ENCODE measurements at regions not wholly inside any gene's neighbourhood (a gene's known extent, or its start where the extent isn't known, plus 50 kb on each side); places are given as distances from the start of the nearest gene placed in this dataset.

DNA sequence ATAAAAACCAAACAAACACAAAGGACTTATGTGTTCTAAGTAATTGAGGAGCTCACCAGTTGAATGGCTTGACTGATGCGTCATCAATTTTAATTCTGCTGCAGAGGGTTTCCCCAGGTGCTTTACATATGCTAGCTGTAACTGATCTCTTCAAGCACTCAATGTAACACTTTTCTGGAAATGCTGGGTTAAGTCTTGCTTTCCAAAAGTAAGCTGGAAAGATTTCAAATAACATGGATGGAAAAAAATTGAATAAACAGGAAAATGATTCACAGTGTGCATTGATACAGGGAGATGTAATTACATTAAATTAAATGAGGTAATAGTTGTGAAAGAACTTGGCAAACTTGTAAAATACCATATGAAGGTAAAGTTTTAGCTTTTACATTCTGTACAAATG, 186.7 kb upstream of the WDFY3 start:
- ATAC-seq (no peak), FAIRE-seq (no peak), DNase-seq (ENCODE audit: low read depth in 1 of 2, low spot score in 1 of 2) (no peak)
- TF ChIP-seq, protein P1, sequence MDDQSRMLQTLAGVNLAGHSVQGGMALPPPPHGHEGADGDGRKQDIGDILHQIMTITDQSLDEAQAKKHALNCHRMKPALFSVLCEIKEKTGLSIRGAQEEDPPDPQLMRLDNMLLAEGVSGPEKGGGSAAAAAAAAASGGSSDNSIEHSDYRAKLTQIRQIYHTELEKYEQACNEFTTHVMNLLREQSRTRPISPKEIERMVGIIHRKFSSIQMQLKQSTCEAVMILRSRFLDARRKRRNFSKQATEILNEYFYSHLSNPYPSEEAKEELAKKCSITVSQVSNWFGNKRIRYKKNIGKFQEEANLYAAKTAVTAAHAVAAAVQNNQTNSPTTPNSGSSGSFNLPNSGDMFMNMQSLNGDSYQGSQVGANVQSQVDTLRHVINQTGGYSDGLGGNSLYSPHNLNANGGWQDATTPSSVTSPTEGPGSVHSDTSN (IDR thresholded peaks at IDR 0.05), result no peak
- TF ChIP-seq CBX2 (IDR thresholded peaks at IDR 0.05; ENCODE audit: borderline replicate concordance, low read depth), result no peak
- TF ChIP-seq PHF8 (IDR thresholded peaks at IDR 0.05; ENCODE audit: borderline replicate concordance, low read depth), result no peak
- TF ChIP-seq, protein P2, sequence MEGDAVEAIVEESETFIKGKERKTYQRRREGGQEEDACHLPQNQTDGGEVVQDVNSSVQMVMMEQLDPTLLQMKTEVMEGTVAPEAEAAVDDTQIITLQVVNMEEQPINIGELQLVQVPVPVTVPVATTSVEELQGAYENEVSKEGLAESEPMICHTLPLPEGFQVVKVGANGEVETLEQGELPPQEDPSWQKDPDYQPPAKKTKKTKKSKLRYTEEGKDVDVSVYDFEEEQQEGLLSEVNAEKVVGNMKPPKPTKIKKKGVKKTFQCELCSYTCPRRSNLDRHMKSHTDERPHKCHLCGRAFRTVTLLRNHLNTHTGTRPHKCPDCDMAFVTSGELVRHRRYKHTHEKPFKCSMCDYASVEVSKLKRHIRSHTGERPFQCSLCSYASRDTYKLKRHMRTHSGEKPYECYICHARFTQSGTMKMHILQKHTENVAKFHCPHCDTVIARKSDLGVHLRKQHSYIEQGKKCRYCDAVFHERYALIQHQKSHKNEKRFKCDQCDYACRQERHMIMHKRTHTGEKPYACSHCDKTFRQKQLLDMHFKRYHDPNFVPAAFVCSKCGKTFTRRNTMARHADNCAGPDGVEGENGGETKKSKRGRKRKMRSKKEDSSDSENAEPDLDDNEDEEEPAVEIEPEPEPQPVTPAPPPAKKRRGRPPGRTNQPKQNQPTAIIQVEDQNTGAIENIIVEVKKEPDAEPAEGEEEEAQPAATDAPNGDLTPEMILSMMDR (IDR thresholded peaks at IDR 0.05), result no peak
- TF ChIP-seq, protein P3, sequence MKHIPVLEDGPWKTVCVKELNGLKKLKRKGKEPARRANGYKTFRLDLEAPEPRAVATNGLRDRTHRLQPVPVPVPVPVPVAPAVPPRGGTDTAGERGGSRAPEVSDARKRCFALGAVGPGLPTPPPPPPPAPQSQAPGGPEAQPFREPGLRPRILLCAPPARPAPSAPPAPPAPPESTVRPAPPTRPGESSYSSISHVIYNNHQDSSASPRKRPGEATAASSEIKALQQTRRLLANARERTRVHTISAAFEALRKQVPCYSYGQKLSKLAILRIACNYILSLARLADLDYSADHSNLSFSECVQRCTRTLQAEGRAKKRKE (CRISPR knock-in tag; IDR thresholded peaks at IDR 0.05; ENCODE audit: low read depth), result no peak
- TF ChIP-seq ZC3H11A (IDR thresholded peaks at IDR 0.05), result no peak
- TF ChIP-seq NFE2L2 (conservative IDR thresholded peaks at IDR 0.05; ENCODE audit: low read length), result no peak
- no peak for TF ChIP-seq HOXB13 (CRISPR knock-in tag; IDR thresholded peaks at IDR 0.05; ENCODE audit: low read depth)
- TF ChIP-seq, protein P4, sequence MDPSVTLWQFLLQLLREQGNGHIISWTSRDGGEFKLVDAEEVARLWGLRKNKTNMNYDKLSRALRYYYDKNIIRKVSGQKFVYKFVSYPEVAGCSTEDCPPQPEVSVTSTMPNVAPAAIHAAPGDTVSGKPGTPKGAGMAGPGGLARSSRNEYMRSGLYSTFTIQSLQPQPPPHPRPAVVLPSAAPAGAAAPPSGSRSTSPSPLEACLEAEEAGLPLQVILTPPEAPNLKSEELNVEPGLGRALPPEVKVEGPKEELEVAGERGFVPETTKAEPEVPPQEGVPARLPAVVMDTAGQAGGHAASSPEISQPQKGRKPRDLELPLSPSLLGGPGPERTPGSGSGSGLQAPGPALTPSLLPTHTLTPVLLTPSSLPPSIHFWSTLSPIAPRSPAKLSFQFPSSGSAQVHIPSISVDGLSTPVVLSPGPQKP (IDR thresholded peaks at IDR 0.05; ENCODE audit: low read depth, low read length), result no peak
- TF ChIP-seq HEYL (CRISPR knock-in tag; IDR thresholded peaks at IDR 0.05), result no peak
- no peak for TF ChIP-seq FOXS1 (CRISPR knock-in tag; IDR thresholded peaks at IDR 0.05)
- TF ChIP-seq FOSL2 (IDR thresholded peaks at IDR 0.05), result no peak
- no peak for TF ChIP-seq FOSL2 (CRISPR knock-in tag; IDR thresholded peaks at IDR 0.05)
- TF ChIP-seq SREBF2 (IDR thresholded peaks at IDR 0.05), result no peak
- TF ChIP-seq JUNB (IDR thresholded peaks at IDR 0.05), result no peak
- no peak for TF ChIP-seq ZSCAN20 (CRISPR knock-in tag; IDR thresholded peaks at IDR 0.05)
- no peak for TF ChIP-seq MYC (IDR thresholded peaks at IDR 0.05; ENCODE audit: borderline replicate concordance, low read length)
- no peak for TF ChIP-seq MAZ (IDR thresholded peaks at IDR 0.05; ENCODE audit: borderline replicate concordance, low read depth, low read length)
- H3K4me2 ChIP-seq, result no peak overlapping the region
- no peaks in the 10 kb centered on the region for H3K9me3 ChIP-seq
- no peak overlapping the region for H3K27ac ChIP-seq
- ChIA-PET CTCF (no interaction called here), POLR2A (no interaction called here)
- H3K4me3 ChIP-seq, result no peak overlapping the region
- no peaks in the 10 kb centered on the region for H3K4me1 ChIP-seq
- WGBS (ENCODE audit: missing lambda C conversion rate), result 88% methylated on average over 1 of the region's 1 CpG

DNA sequence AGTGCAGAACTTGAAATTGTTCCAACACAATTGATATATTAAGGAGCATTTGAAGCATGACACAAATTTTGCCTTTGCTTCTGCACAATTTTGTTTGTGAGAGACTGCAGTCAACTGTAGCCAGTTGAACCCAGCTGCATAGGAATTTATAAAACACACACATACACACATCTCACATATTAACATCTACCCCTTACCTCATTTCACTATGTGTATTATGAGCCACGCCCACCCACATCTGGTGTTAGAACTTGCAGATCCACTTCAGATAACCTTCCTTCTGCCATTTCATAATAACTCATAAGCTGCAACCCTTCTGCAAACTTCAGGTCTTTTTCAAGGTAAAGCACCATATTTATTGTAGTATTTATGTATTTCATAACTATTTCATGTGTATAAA, 188.1 kb upstream of the WDFY3 start:
- H3K4me1 ChIP-seq, result no peaks in the 10 kb centered on the region
- ChIA-PET CTCF (no interaction called here), POLR2A (no interaction called here)
- TF ChIP-seq NFE2L2 (conservative IDR thresholded peaks at IDR 0.05; ENCODE audit: low read length), result no peak
- no peak for TF ChIP-seq CHD4 (IDR thresholded peaks at IDR 0.05; ENCODE audit: borderline replicate concordance)
- TF ChIP-seq RNF2 (IDR thresholded peaks at IDR 0.05; ENCODE audit: borderline replicate concordance, low read depth), result no peak
- TF ChIP-seq KDM1A (IDR thresholded peaks at IDR 0.05; ENCODE audit: low read depth), result no peak
- TF ChIP-seq RCOR1 (IDR thresholded peaks at IDR 0.05; ENCODE audit: low read depth, low read length), result no peak
- no peak for TF ChIP-seq HOXA7 (CRISPR knock-in tag; IDR thresholded peaks at IDR 0.05)
- no peak for TF ChIP-seq HOXB13 (CRISPR knock-in tag; IDR thresholded peaks at IDR 0.05; ENCODE audit: low read depth)
- no peak for TF ChIP-seq EP300 (IDR thresholded peaks at IDR 0.05)
- TF ChIP-seq CHD2 (IDR thresholded peaks at IDR 0.05; ENCODE audit: low read length, partially characterized antibody), result no peak
- TF ChIP-seq SREBF2 (IDR thresholded peaks at IDR 0.05), result no peak
- FAIRE-seq, result no peak
- no peak for DNase-seq (ENCODE audit: low read depth in 1 of 2, low spot score in 1 of 2)
- no peak for ATAC-seq
- no peak overlapping the region for H3K27ac ChIP-seq
- no peaks in the 10 kb centered on the region for H3K9me3 ChIP-seq
- H3K4me2 ChIP-seq, result no peak overlapping the region
- H3K4me3 ChIP-seq, result no peak overlapping the region
- WGBS (ENCODE audit: missing lambda C conversion rate), result 46% methylated on average over 1 of the region's 1 CpG
